Stimulated activated CD4-positive, alpha-beta T cell treated with anti-CD3 and anti-CD28 coated beads, Interleukin-12 subunit alpha, Interleukin-12 subunit beta, amount 100 ng/mL, for 48 hours (primary cell): ENCODE measurements at regions not wholly inside any gene's neighbourhood (a gene's known extent, or its start where the extent isn't known, plus 50 kb on each side); places are given as distances from the start of the nearest gene placed in this dataset.

ENCODE experiments used
- DNase-seq, 3 donors: peaks; one replicate each; pipeline ENCODE4 v3.0.0-alpha.2; 2020; ENCODE audit warnings: low read depth in 2 of 3, low spot score in 1 of 3

DNA sequence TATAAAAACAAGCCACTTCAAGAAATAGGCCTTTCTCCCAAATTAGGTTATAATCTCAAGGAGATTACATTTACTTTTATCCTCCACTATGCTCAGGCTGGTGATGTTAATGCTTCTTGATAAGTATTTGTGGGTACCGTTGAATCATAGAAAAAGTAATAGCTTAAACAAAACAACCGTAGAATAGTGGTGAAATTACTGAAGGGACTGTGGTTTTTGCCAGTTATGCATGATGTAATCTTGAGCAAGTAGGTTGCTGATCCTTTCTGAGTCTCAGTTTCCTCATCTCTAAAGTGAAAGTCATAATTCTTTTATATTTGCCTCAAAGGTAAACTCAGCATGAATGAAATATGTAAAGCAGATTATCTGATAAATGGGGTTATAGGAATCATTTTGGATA lies 187.3 kb upstream of the JAG1 start:
- DNase-seq, result no peak

DNA sequence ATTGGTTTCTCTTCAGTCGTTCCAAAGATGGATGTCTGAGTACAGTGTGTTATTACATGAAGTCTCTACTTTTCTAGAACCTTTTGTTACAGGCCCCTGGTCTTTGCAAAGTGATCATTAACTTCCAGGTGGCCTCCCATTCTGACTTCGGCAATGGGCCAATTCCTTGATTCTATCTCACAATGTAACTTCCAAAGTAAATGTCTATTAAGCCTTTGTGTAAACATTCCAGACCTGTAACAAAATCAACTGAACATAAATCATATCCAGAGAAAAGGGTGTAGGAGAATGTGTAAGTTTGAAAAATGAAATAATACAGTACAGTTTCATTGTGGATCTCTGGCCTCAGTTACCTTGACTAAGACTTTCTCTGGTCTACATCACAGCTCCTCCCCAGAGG lies 187.8 kb upstream of the JAG1 start:
- no peak for DNase-seq

- no peak for DNase-seq
Observed at GRCh38 chr20:10863337-10864060, 189.7 kb upstream of the JAG1 start.

GRCh38 chr20:10864076-10864672 lies 190.4 kb upstream of the JAG1 start:
- DNase-seq, result no peak

GRCh38 chr20:10868299-10868698 lies 194.5 kb upstream of the JAG1 start:
- no peak for DNase-seq

DNA sequence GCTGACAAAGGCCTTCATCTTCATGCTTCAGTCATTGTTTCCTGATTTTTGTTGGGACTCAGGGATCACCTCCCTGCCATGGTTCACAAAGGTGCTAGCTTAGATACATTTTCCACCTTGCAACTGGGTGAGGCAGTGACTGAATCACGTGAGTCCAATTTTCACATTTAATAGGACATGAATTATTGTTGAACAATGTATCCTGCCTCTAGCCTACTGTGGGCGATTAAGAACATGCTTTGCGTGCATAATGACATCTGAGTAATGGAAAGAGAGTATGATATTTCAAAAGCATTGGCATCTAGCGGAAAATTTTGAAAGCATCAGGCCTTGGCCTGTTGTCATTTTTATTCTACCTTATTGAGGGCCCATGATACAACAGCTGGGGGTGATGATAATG lies 199.2 kb upstream of the JAG1 start:
- DNase-seq, result no peak

DNA sequence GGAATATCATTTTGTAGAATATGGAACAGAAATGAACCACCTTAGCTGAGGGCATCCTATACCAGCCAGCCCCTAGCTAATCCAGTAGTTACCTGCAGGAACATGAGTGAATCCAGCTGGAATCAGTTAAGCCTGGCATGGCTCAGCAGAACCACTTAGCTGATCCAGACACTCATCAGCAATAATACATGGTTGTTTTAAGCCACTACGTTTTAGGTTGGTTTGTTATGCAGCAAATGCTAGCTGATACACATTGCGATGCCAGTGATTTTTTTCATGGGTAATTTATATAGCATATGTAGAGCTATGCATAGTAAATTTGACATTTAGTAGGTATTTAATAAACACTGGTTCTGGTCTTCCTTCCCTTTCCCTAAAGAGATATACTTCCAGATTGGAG lies 201.9 kb upstream of the JAG1 start:
- DNase-seq, result no peak

DNA sequence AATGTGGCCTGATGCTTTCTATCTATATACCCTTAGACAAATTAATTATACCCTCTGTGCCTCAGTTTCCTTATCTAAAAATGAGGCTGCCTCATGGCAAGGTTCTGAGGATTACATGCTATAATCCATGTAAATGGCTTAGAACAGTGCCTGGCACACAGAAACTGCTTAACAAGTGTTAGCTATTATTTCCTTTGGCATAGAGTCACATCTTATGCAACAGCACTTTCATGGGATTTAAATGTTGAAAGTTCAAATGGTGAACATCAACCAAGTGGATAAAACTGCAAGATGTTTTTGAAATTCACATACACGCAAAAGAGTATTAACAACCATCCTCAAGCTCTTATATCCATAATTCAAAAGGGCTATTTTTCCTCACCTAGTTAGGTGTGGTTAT lies 202.8 kb upstream of the JAG1 start:
- no peak for DNase-seq

GRCh38 chr20:10877342-10877741 lies 203.5 kb upstream of the JAG1 start:
- no peak for DNase-seq

- no peak for DNase-seq
Observed at GRCh38 chr20:10883166-10883565, 209.4 kb upstream of the JAG1 start.

- no peak for DNase-seq
Observed at GRCh38 chr20:10893321-10893720, 219.5 kb upstream of the JAG1 start.

DNA sequence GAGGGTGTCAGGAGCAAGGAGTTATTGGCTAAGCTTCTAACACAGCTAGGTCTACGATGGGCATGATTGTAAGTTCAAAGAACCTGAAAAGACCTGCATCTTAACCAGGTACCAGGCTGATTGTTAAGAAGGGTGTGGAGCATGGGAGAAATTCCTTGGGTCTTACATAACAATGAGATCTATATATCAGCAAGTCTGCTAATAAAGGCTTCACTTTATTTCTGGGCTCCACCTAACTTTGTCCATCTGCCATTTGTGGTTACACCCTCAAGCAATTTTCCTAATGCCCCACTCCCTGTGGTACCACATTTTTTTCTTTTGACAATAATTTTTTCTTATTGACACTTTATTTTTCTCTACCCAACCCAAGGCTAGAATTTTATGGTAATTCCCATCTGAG lies 223.5 kb upstream of the JAG1 start:
- no peak for DNase-seq

DNA sequence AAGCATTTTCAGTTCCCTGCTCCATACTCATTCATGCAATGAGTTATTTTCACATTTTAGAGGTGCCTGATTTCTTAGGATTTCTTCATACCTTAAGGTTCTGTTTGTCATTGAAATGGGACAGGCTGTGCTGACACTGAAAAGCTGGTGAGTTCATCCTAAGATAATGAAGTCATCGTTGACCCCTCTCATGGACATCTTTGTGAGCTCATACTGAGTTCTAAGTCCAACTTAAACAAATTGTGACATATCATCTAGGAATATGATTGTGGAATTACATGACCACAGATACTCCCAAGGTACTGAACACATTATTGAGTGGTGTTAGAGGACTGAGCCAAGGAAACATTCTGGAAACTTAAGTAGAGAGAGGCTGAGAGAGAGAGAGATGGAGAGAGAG lies 224.8 kb upstream of the JAG1 start:
- DNase-seq, result no peak

- no peak for DNase-seq
Observed at GRCh38 chr20:10902174-10902573, 228.4 kb upstream of the JAG1 start.

DNA sequence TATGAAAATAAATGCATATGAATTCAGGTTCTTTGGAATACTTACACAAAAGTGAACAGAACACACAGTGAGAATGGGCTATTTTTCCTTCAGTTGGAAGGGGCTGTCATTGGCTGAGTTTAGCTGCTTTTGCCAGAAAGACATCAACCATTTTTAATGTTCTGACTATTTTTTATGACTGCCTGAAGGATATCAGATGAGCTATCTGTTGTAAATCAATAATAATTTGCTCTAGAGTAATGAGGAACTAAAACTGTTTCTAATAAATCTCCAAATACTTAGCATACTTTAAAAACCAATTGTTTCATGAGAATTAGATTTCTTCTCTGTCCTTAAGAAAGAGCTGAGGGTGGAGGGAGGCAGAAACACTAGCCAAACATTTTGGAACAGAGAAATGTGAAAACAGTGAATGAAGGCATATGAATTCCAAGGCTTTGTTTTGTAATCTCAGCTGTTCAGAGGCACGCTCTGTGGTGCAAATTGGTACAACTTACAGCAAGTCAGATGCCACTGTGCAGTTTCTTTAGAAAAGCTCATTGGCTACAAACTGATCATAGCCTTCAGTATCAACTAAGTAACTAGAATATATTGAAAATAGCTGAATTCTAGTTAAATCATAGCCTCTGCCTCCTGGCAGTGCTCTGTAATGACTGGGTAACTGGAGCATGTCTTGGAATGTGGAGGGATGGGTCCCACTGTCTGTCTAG lies 228.9 kb upstream of the JAG1 start:
- no peak for DNase-seq

GRCh38 chr20:10906834-10907233 lies 233.0 kb upstream of the JAG1 start:
- no peak for DNase-seq

DNA sequence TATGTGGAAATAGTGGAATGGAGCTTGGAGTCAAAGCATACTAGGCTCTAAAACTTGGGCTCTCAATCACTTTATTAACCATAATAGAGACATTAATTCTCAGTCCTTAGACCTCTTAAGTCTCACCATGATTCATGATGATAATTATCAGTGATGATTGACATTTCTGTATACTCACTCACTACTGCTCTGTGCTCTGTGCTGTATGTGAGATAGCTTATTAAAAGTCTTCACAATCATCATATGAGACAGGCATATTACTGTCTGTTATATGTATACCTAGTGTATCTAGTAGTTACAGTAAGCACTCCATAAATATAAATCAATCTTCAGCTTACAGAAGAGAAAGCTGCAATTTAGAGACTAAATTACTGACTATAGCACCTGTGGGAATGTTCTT lies 236.0 kb upstream of the JAG1 start:
- no peak for DNase-seq

DNA sequence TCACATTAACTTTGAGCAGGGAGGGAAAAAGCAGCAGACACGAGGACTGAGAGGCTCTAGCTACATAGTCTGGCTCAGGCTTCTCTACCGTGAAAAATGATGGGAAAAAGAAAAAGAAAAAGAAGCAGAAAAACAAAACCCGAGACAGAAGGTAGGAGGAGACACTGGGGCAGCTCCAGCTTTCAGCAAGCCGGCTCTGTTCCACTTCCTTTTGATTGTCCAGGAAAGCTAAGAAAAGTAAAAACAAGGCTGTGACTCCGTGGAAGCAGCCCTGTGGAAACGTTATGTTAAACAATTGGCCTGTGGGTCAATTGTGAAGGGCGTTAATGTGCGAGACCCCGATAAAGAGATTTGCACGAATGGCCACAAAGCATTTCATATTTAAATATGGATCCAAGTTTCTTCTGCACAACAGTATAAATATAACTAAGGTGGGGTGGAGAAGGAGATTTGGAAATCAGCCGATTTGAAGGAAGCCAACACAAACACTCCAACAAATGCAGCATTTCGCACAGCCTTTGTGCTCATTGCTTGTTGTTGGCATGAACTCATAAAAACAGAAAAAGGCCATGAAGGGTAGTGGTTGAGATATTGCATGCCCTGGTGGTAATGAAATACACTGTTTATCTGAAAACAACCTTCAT lies 236.9 kb upstream of the JAG1 start:
- no peak for DNase-seq

GRCh38 chr20:10911298-10911697 lies 237.5 kb upstream of the JAG1 start:
- no peak for DNase-seq

GRCh38 chr20:10915815-10916214 lies 242.0 kb upstream of the JAG1 start:
- no peak for DNase-seq

GRCh38 chr20:10916312-10916711 lies 242.5 kb upstream of the JAG1 start:
- DNase-seq, result no peak

GRCh38 chr20:10917826-10918225 lies 244.0 kb upstream of the JAG1 start:
- DNase-seq, result no peak
